Uterus (tissue), 2 donors: ENCODE measurements at regions not wholly inside any gene's neighbourhood (a gene's known extent, or its start where the extent isn't known, plus 50 kb on each side); places are given as distances from the start of the nearest gene placed in this dataset.

Source experiments
- POLR2A ChIP-seq, 2 donors: fragments of 450-650 bp; IDR thresholded peaks; one replicate each; pipeline ENCODE4 v1.6.1; 2016; ENCODE audit warnings: antibody characterized with exemption in 2 of 2, mild to moderate bottlenecking in 1 of 2, moderate library complexity in 1 of 2
- TF ChIP-seq, protein P1 (sequence below), 4 experiments: fragments of 200-600 bp in 2 of 4; fragments of 450-650 bp in 2 of 4; sonication (generic) in 2 of 4; IDR thresholded peaks; one replicate each; pipeline ENCODE4 v1.5.1; 2016 to 2019; ENCODE audit warnings: antibody characterized with exemption in 4 of 4, mild to moderate bottlenecking in 2 of 4, moderate library complexity in 1 of 4

DNA sequence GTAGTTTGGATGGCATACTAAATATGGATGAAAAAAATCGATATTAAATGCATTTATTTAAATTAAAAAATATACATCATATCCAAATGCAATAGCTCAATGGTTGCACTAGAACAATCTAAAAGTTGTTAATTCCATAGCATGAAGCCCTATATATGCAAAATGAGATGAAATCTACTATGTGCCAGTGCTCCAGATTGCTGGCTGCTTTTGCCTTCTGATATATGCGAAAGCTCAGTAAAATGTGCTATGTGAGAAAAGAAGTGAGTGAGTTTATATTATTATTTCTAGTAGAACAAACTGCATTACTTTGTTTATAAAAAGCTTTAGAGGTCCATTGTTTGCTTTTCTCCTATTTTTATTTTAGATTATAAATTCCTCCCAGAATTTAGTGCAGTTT, 186.7 kb downstream of the MAT2B start:
- TF ChIP-seq, protein P1, sequence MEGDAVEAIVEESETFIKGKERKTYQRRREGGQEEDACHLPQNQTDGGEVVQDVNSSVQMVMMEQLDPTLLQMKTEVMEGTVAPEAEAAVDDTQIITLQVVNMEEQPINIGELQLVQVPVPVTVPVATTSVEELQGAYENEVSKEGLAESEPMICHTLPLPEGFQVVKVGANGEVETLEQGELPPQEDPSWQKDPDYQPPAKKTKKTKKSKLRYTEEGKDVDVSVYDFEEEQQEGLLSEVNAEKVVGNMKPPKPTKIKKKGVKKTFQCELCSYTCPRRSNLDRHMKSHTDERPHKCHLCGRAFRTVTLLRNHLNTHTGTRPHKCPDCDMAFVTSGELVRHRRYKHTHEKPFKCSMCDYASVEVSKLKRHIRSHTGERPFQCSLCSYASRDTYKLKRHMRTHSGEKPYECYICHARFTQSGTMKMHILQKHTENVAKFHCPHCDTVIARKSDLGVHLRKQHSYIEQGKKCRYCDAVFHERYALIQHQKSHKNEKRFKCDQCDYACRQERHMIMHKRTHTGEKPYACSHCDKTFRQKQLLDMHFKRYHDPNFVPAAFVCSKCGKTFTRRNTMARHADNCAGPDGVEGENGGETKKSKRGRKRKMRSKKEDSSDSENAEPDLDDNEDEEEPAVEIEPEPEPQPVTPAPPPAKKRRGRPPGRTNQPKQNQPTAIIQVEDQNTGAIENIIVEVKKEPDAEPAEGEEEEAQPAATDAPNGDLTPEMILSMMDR (IDR thresholded peaks at IDR 0.05) = no peak
- no peak for TF ChIP-seq POLR2A (IDR thresholded peaks at IDR 0.05)
